Neuronal stem cell (in vitro differentiated cells): ENCODE measurements at regions not wholly inside any gene's neighbourhood (a gene's known extent, or its start where the extent isn't known, plus 50 kb on each side); places are given as distances from the start of the nearest gene placed in this dataset.
"Not testable (repeated sequence)": the region's sequence is repeated elsewhere in the genome, so short reads cannot be mapped to it uniquely, and the experiment has no call there.

Experiments
- DNase-seq: peaks from one replicate; pipeline ENCODE4 v3.0.0-alpha.2; 2013; ENCODE audit warnings: low spot score
- H2AFZ ChIP-seq: one replicate; pipeline ENCODE4 v1.6.1; 2013; ENCODE audit warnings: mild to moderate bottlenecking, low read length, inconsistent platforms
- H2AK5ac ChIP-seq: 2 replicates; pipeline ENCODE4 v1.6.1; 2013; ENCODE audit warnings: low read depth, mild to moderate bottlenecking, inconsistent platforms, low read length, moderate library complexity, mixed read lengths
- H2BK120ac ChIP-seq: 2 replicates; pipeline ENCODE4 v1.6.1; 2013; ENCODE audit warnings: low read depth, mild to moderate bottlenecking, inconsistent platforms, low read length, moderate library complexity, mixed read lengths
- H2BK12ac ChIP-seq: one replicate; pipeline ENCODE4 v1.6.1; 2013; ENCODE audit warnings: low read length, inconsistent platforms
- H2BK15ac ChIP-seq: 2 replicates; pipeline ENCODE4 v1.6.1; 2013; ENCODE audit warnings: mild to moderate bottlenecking, low read length, inconsistent platforms, mixed read lengths
- H2BK5ac ChIP-seq: one replicate; pipeline ENCODE4 v1.6.1; 2013; ENCODE audit warnings: inconsistent platforms, mild to moderate bottlenecking, low read length, moderate library complexity
- H3K14ac ChIP-seq: one replicate; pipeline ENCODE4 v1.6.1; 2013; ENCODE audit warnings: low read length, inconsistent platforms
- H3K18ac ChIP-seq: 2 replicates; pipeline ENCODE4 v1.6.1; 2013; ENCODE audit warnings: low read length, inconsistent platforms
- H3K23ac ChIP-seq: 2 replicates; pipeline ENCODE4 v1.6.1; 2013; ENCODE audit warnings: low read depth, mild to moderate bottlenecking, mixed read lengths, low read length, inconsistent platforms; ENCODE audit not compliant: poor library complexity
- H3K27ac ChIP-seq: replicated peaks from 3 replicates; pipeline ENCODE4 v1.5.1; 2013; ENCODE audit warnings: low read length, inconsistent platforms
- H3K27me3 ChIP-seq, 3 experiments: 2 replicates each; pipeline ENCODE4 v1.6.1; 2013; ENCODE audit warnings: low read length in 3 of 3, mild to moderate bottlenecking in 2 of 3, inconsistent platforms in 1 of 3, low read depth in 1 of 3, mixed read lengths in 1 of 3, moderate library complexity in 1 of 3; ENCODE audit not compliant: control insufficient read depth in 3 of 3, insufficient read depth in 3 of 3
- H3K36me3 ChIP-seq, 2 donors: replicated peaks in 1 of 2; 2 replicates each; pipeline ENCODE4 v1.6.1; 2013; ENCODE audit warnings: low read length in 2 of 2; ENCODE audit not compliant: control insufficient read depth in 2 of 2, insufficient read depth in 2 of 2
- H3K4ac ChIP-seq: 2 replicates; pipeline ENCODE4 v1.6.1; 2013; ENCODE audit warnings: inconsistent platforms, mild to moderate bottlenecking, low read length, moderate library complexity
- H3K4me1 ChIP-seq, 2 donors: 1 replicate in 1 of 2; 2 replicates in 1 of 2; pipeline ENCODE4 v1.6.1; 2013; ENCODE audit warnings: low read length in 2 of 2, low read depth in 1 of 2; ENCODE audit not compliant: control insufficient read depth in 2 of 2, insufficient read depth in 1 of 2
- H3K4me2 ChIP-seq: one replicate; pipeline ENCODE4 v1.6.1; 2013; ENCODE audit warnings: mild to moderate bottlenecking, low read length, inconsistent platforms; ENCODE audit not compliant: insufficient read depth, poor library complexity, severe bottlenecking
- H3K4me3 ChIP-seq, 2 donors: 2 replicates each; pipeline ENCODE4 v1.5.1; 2013; ENCODE audit warnings: low read length in 2 of 2, mild to moderate bottlenecking in 2 of 2, inconsistent platforms in 1 of 2, moderate library complexity in 1 of 2
- H3K79me1 ChIP-seq: one replicate; pipeline ENCODE4 v1.6.1; 2013; ENCODE audit warnings: low read depth, mild to moderate bottlenecking, inconsistent platforms, low read length, moderate library complexity
- H3K9ac ChIP-seq: one replicate; pipeline ENCODE4 v1.6.1; 2013; ENCODE audit warnings: mild to moderate bottlenecking, low read depth, low read length, inconsistent platforms; ENCODE audit not compliant: poor library complexity
- H3K9me3 ChIP-seq, 2 donors: replicated peaks in 1 of 2; 2 replicates each; pipeline versions ENCODE3 to v1.6.1; 2013; ENCODE audit warnings: low read length in 2 of 2, mild to moderate bottlenecking in 2 of 2, inconsistent platforms in 1 of 2, low read depth in 1 of 2, mixed read lengths in 1 of 2, moderate library complexity in 1 of 2; ENCODE audit not compliant: control insufficient read depth in 2 of 2, insufficient read depth in 1 of 2
- H4K8ac ChIP-seq: one replicate; pipeline ENCODE4 v1.6.1; 2013; ENCODE audit warnings: low read depth, mild to moderate bottlenecking, inconsistent platforms, low read length, moderate library complexity
- H4K91ac ChIP-seq: one replicate; pipeline ENCODE4 v1.6.1; 2013; ENCODE audit warnings: low read length, low read depth, mild to moderate bottlenecking, inconsistent platforms; ENCODE audit not compliant: poor library complexity
- WGBS, 2 donors: extraction: QIAGEN DNeasy Blood & Tissue Kit; methylation state at CpG; one replicate each; pipeline ENCODE4 v1.1.7; 2013; ENCODE audit warnings: missing lambda C conversion rate in 2 of 2, mixed read lengths in 1 of 2; ENCODE audit not compliant: insufficient read length in 2 of 2, insufficient replicate concordance in 1 of 2; ENCODE audit errors: extremely low coverage in 2 of 2; 5-methylcytosine and 5-hydroxymethylcytosine counted together

DNA sequence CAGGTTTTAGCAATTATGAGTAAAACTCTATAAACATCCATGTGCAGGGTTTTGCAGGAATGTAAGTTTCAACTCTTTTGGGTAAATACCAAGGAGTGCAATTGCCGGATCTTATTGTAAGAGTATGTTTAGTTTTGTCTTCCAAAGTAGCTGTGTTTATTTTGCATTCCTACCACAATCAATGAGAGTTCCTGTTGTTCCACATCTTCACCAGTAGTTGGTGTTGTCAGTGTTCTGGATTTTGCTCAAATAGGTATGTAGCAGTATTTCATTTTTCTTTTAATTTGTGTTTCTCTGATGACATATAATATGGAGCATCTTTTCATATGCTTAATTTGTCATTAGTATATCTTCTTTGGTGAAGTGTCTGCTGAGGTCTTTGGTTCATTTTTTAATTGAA is 185.1 kb upstream of the GALNT15 start:
- H2AK5ac ChIP-seq, result no peak overlapping the region
- no peaks in the 10 kb centered on the region for H3K9me3 ChIP-seq
- H3K4me3 ChIP-seq, result no peak overlapping the region
- H2BK15ac ChIP-seq, result no peak overlapping the region
- H3K14ac ChIP-seq, result no peak overlapping the region
- no peaks in the 10 kb centered on the region for H3K4me1 ChIP-seq
- no peak overlapping the region for H3K23ac ChIP-seq
- no peak overlapping the region for H4K91ac ChIP-seq
- no peak overlapping the region for H3K18ac ChIP-seq
- DNase-seq, result no peak
- H4K8ac ChIP-seq, result no peak overlapping the region
- no peak overlapping the region for H2BK120ac ChIP-seq
- H3K27ac ChIP-seq, result no peak overlapping the region
- H3K4me2 ChIP-seq, result no peak overlapping the region
- no peak overlapping the region for H3K9ac ChIP-seq
- whole genome bisulfite sequencing, 2 donors, result no CpG with 5 or more reads among the region's 1 CpG
- H2BK12ac ChIP-seq, result no peak overlapping the region
- no peak overlapping the region for H3K4ac ChIP-seq
- no peaks in the 10 kb centered on the region for H3K36me3 ChIP-seq
- H3K79me1 ChIP-seq, result no peaks in the 10 kb centered on the region
- no peak overlapping the region for H2BK5ac ChIP-seq
- no peaks in the 10 kb centered on the region for H3K27me3 ChIP-seq
- H2AFZ ChIP-seq, result no peak overlapping the region

DNA sequence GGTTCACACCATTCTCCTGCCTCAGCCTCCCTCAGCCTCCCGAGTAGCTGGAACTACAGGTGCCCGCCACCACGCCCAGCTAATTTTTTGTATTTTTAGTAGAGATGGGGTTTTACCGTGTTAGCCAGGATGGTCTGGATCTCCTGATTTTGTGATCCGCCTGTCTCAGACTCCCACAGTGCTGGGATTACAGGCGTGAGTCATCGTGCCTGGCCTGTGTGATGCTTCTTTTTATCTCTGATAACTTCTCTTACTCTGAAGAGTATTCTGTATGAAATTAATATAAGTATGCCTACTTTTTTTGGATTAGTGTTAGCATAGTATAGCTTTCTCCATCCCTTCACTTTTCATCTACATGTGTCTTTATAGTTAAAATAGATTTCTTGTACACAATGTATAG is 180.8 kb upstream of the GALNT15 start:
- H3K23ac ChIP-seq, H3K4me1 ChIP-seq, H3K4ac ChIP-seq, H3K18ac ChIP-seq, H2AFZ ChIP-seq, DNase-seq, H3K9ac ChIP-seq, H2BK120ac ChIP-seq, H4K8ac ChIP-seq, H4K91ac ChIP-seq, H3K9me3 ChIP-seq, H3K79me1 ChIP-seq, H3K27ac ChIP-seq, H2AK5ac ChIP-seq, H3K14ac ChIP-seq, H3K4me2 ChIP-seq, H3K36me3 ChIP-seq, H2BK12ac ChIP-seq, H2BK5ac ChIP-seq, H2BK15ac ChIP-seq, H3K27me3 ChIP-seq, H3K4me3 ChIP-seq: not testable (repeated sequence)
- WGBS, 2 donors, result no CpG with 5 or more reads among the region's 7 CpGs

DNA sequence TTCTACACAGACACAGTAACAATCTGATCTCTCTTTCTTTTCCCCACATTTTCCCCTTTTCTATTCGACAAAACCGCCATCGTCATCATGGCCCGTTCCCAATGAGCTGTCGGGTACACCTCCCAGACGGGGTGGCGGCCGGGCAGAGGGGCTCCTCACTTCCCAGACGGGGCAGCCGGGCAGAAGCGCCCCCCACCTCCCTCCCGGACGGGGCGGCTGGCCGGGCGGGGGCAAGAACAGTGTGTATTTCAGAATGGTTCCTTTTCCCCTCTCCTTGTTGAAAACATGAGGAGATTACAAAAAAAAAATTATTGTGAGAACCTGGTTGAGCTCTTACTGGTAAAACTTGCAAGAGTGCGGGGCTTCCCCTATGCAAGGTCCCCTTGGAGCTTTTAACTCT is 178.0 kb upstream of the GALNT15 start:
- H3K4me2 ChIP-seq, H3K23ac ChIP-seq, DNase-seq, H3K36me3 ChIP-seq, H3K79me1 ChIP-seq, H3K4me3 ChIP-seq, H3K9ac ChIP-seq, H4K91ac ChIP-seq, H2BK12ac ChIP-seq, H3K4me1 ChIP-seq, H3K27ac ChIP-seq, H2AK5ac ChIP-seq, H3K4ac ChIP-seq, H3K27me3 ChIP-seq, H2BK15ac ChIP-seq, H2BK120ac ChIP-seq, H4K8ac ChIP-seq, H3K9me3 ChIP-seq, H2BK5ac ChIP-seq, H3K14ac ChIP-seq, H3K18ac ChIP-seq, H2AFZ ChIP-seq: not testable (repeated sequence)
- WGBS, 2 donors, result no CpG with 5 or more reads among the region's 17 CpGs

DNA sequence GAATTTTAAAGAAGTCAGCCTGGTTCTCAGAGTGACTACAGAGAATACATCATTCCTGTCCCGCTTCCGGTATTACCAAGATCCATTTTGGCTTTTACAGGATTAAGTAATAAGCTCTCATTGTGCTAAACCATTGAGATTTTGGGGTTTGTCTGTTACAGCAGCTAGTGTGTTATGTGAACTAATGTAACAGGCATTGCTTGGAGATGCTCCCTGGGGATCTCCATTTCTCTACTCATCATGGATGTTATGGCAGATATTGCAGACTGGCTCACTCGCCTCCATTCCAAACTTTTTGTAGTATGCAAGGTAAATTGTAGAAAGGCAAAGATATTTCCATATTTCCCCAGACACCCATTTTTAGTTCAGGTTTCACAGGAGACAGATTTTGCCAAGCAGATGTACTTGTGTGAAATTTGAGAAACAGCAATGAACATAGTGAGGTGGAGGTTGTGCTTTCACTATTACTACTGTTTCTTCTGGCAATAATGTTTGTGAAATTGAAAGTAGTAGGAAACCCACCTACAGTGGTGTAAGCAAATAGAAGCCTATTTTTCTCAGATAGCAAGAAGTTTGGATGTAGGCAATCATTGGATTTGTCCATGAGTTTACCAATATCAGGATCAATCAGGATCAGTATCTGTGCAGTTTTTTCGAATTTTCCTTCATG is 177.1 kb upstream of the GALNT15 start:
- H2AFZ ChIP-seq, result no peak overlapping the region
- no peak overlapping the region for H3K9ac ChIP-seq
- H3K27ac ChIP-seq, result no peak overlapping the region
- no peak overlapping the region for H3K4ac ChIP-seq
- no peaks in the 10 kb centered on the region for H3K27me3 ChIP-seq
- WGBS, 2 donors, result no CpG with 5 or more reads among the region's 4 CpGs
- no peak overlapping the region for H3K4me3 ChIP-seq
- no peak overlapping the region for H3K23ac ChIP-seq
- no peak overlapping the region for H2BK15ac ChIP-seq
- no peak overlapping the region for H3K18ac ChIP-seq
- H2AK5ac ChIP-seq, result no peak overlapping the region
- DNase-seq, result no peak
- no peaks in the 10 kb centered on the region for H3K9me3 ChIP-seq
- no peak overlapping the region for H3K14ac ChIP-seq
- H2BK5ac ChIP-seq, result no peak overlapping the region
- no peaks in the 10 kb centered on the region for H3K79me1 ChIP-seq
- no peaks in the 10 kb centered on the region for H3K4me1 ChIP-seq
- no peak overlapping the region for H3K4me2 ChIP-seq
- H2BK12ac ChIP-seq, result no peak overlapping the region
- H2BK120ac ChIP-seq, result no peak overlapping the region
- H4K8ac ChIP-seq, result no peak overlapping the region
- H4K91ac ChIP-seq, result no peak overlapping the region
- no peaks in the 10 kb centered on the region for H3K36me3 ChIP-seq
